ENCODE measurements at regions not wholly inside any gene's neighbourhood (a gene's known extent, or its start where the extent isn't known, plus 50 kb on each side); places are given as distances from the start of the nearest gene placed in this dataset.

GRCh38 chr18:38886861-38887670 is 1321.5 kb upstream of the CELF4 start:
- H3K9me2 ChIP-seq (replicated peaks; ENCODE audit: insufficient read depth, low read length) = no peaks in the 10 kb centered on the region
- H3K9me3 ChIP-seq (ENCODE audit: low read length) = peaks cover 25% of the 10 kb centered on the region
- no peaks in the 10 kb centered on the region for H3K27me3 ChIP-seq (ENCODE audit: low read length)
- no peaks in the 10 kb centered on the region for H3K36me3 ChIP-seq (ENCODE audit: insufficient read depth, low read length)
- no peak overlapping the region for H2AFZ ChIP-seq (ENCODE audit: low read length)
- no peak overlapping the region for H3K27ac ChIP-seq (ENCODE audit: low read length)
- no peaks in the 10 kb centered on the region for H3K4me1 ChIP-seq (ENCODE audit: low read length)
- no peak overlapping the region for H3K4me2 ChIP-seq (ENCODE audit: low read depth, low read length, poor library complexity, severe bottlenecking)
- H4K20me1 ChIP-seq (ENCODE audit: insufficient read depth, low read depth, low read length) = no peaks in the 10 kb centered on the region
- H3K79me2 ChIP-seq (ENCODE audit: low read length) = no peaks in the 10 kb centered on the region
- H3K9ac ChIP-seq (ENCODE audit: low read length) = no peak overlapping the region
- H3K4me3 ChIP-seq (ENCODE audit: low read length) = no peak overlapping the region
- no peak for DNase-seq

- no peak overlapping the region for H3K9ac ChIP-seq (ENCODE audit: low read length)
- H3K27ac ChIP-seq (ENCODE audit: low read length) = no peak overlapping the region
- H3K9me2 ChIP-seq (replicated peaks; ENCODE audit: insufficient read depth, low read length) = no peaks in the 10 kb centered on the region
- H3K9me3 ChIP-seq (ENCODE audit: low read length) = peaks cover 24% of the 10 kb centered on the region
- no peak overlapping the region for H3K4me2 ChIP-seq (ENCODE audit: low read depth, low read length, poor library complexity, severe bottlenecking)
- no peaks in the 10 kb centered on the region for H3K4me1 ChIP-seq (ENCODE audit: low read length)
- no peaks in the 10 kb centered on the region for H4K20me1 ChIP-seq (ENCODE audit: insufficient read depth, low read depth, low read length)
- no peak for DNase-seq
- H3K4me3 ChIP-seq (ENCODE audit: low read length) = no peak overlapping the region
- H3K27me3 ChIP-seq (ENCODE audit: low read length) = no peaks in the 10 kb centered on the region
- no peak overlapping the region for H2AFZ ChIP-seq (ENCODE audit: low read length)
- H3K79me2 ChIP-seq (ENCODE audit: low read length) = no peaks in the 10 kb centered on the region
- no peaks in the 10 kb centered on the region for H3K36me3 ChIP-seq (ENCODE audit: insufficient read depth, low read length)
Measured at GRCh38 chr18:38886235-38886634, 1320.6 kb upstream of the CELF4 start.

GRCh38 chr18:38884050-38884449 is 1318.5 kb upstream of the CELF4 start:
- no peak for DNase-seq
- Histone ChIP-seq H3K79me2 (ENCODE audit: low read length) (no peaks in the 10 kb centered on the region), H3K9me2 (replicated peaks; ENCODE audit: insufficient read depth, low read length) (no peaks in the 10 kb centered on the region), H2AFZ (ENCODE audit: low read length) (no peak overlapping the region), H3K27ac (ENCODE audit: low read length) (no peak overlapping the region), H3K4me2 (ENCODE audit: low read depth, low read length, poor library complexity, severe bottlenecking) (no peak overlapping the region), H4K20me1 (ENCODE audit: insufficient read depth, low read depth, low read length) (no peaks in the 10 kb centered on the region), H3K36me3 (ENCODE audit: insufficient read depth, low read length) (no peaks in the 10 kb centered on the region), H3K27me3 (ENCODE audit: low read length) (no peaks in the 10 kb centered on the region), H3K4me3 (ENCODE audit: low read length) (no peak overlapping the region), H3K9ac (ENCODE audit: low read length) (no peak overlapping the region), H3K4me1 (ENCODE audit: low read length) (no peaks in the 10 kb centered on the region), H3K9me3 (ENCODE audit: low read length) (peaks cover 21% of the 10 kb centered on the region)

- DNase-seq = no peak
- no peaks in the 10 kb centered on the region for H4K20me1 ChIP-seq (ENCODE audit: insufficient read depth, low read depth, low read length)
- no peak overlapping the region for H3K4me3 ChIP-seq (ENCODE audit: low read length)
- no peak overlapping the region for H3K4me2 ChIP-seq (ENCODE audit: low read depth, low read length, poor library complexity, severe bottlenecking)
- H3K9me3 ChIP-seq (ENCODE audit: low read length) = peaks cover 16% of the 10 kb centered on the region; the same call in 1 of the 2 replicates
- H3K27me3 ChIP-seq (ENCODE audit: low read length) = no peaks in the 10 kb centered on the region
- H3K79me2 ChIP-seq (ENCODE audit: low read length) = no peaks in the 10 kb centered on the region
- no peaks in the 10 kb centered on the region for H3K4me1 ChIP-seq (ENCODE audit: low read length)
- no peaks in the 10 kb centered on the region for H3K9me2 ChIP-seq (replicated peaks; ENCODE audit: insufficient read depth, low read length)
- no peak overlapping the region for H3K9ac ChIP-seq (ENCODE audit: low read length)
- H3K27ac ChIP-seq (ENCODE audit: low read length) = no peak overlapping the region
- H2AFZ ChIP-seq (ENCODE audit: low read length) = no peak overlapping the region
- no peaks in the 10 kb centered on the region for H3K36me3 ChIP-seq (ENCODE audit: insufficient read depth, low read length)
Measured at GRCh38 chr18:38883111-38883510, 1317.5 kb upstream of the CELF4 start.

DNA sequence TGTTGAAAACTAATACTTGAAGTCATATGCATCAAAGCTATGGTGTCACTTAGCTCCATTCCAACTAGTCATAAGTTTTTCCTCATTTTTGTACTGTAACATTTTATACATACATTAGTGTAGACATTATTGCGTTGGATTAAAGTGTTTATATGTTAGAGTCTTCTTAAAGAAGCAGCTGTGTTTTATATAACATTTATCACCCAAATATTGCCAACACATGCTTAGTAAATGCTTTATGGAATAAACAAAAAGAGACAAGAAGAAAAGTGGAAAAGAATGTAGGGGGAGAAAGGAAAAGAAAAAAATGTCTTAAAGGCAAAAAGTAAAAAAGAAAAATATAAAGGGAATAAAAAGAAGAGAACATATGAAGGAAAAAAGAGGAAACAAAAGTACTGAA is 1314.3 kb upstream of the CELF4 start:
- DNase-seq = no peak
- H4K20me1 ChIP-seq (ENCODE audit: insufficient read depth, low read depth, low read length) = no peaks in the 10 kb centered on the region

GRCh38 chr18:38872342-38872741 is 1306.7 kb upstream of the CELF4 start:
- no peak for DNase-seq
- Histone ChIP-seq H3K27ac (ENCODE audit: low read length) (no peak overlapping the region), H2AFZ (ENCODE audit: low read length) (no peak overlapping the region), H3K9me2 (replicated peaks; ENCODE audit: insufficient read depth, low read length) (no peaks in the 10 kb centered on the region), H3K4me1 (ENCODE audit: low read length) (no peaks in the 10 kb centered on the region), H3K79me2 (ENCODE audit: low read length) (no peaks in the 10 kb centered on the region), H3K9ac (ENCODE audit: low read length) (no peak overlapping the region), H3K4me2 (ENCODE audit: low read depth, low read length, poor library complexity, severe bottlenecking) (no peak overlapping the region), H3K9me3 (ENCODE audit: low read length) (peaks cover 35% of the 10 kb centered on the region), H3K4me3 (ENCODE audit: low read length) (no peak overlapping the region), H3K36me3 (ENCODE audit: insufficient read depth, low read length) (no peaks in the 10 kb centered on the region), H3K27me3 (ENCODE audit: low read length) (no peaks in the 10 kb centered on the region), H4K20me1 (ENCODE audit: insufficient read depth, low read depth, low read length) (no peaks in the 10 kb centered on the region)

More for the DNA sequence above, 1314.3 kb upstream of the CELF4 start:
- Histone ChIP-seq H3K9me3 (ENCODE audit: low read length) (peaks cover 24% of the 10 kb centered on the region), H3K4me2 (ENCODE audit: low read depth, low read length, poor library complexity, severe bottlenecking) (no peak overlapping the region), H3K79me2 (ENCODE audit: low read length) (no peaks in the 10 kb centered on the region), H3K36me3 (ENCODE audit: insufficient read depth, low read length) (no peaks in the 10 kb centered on the region), H3K4me1 (ENCODE audit: low read length) (no peaks in the 10 kb centered on the region), H3K9me2 (replicated peaks; ENCODE audit: insufficient read depth, low read length) (no peaks in the 10 kb centered on the region), H3K27ac (ENCODE audit: low read length) (no peak overlapping the region), H2AFZ (ENCODE audit: low read length) (no peak overlapping the region), H3K27me3 (ENCODE audit: low read length) (no peaks in the 10 kb centered on the region), H3K9ac (ENCODE audit: low read length) (no peak overlapping the region), H3K4me3 (ENCODE audit: low read length) (no peak overlapping the region)

- Histone ChIP-seq H3K27ac (ENCODE audit: low read length) (no peak overlapping the region), H4K20me1 (ENCODE audit: insufficient read depth, low read depth, low read length) (no peaks in the 10 kb centered on the region), H3K4me2 (ENCODE audit: low read depth, low read length, poor library complexity, severe bottlenecking) (no peak overlapping the region), H2AFZ (ENCODE audit: low read length) (no peak overlapping the region), H3K9ac (ENCODE audit: low read length) (no peak overlapping the region), H3K4me3 (ENCODE audit: low read length) (no peak overlapping the region), H3K27me3 (ENCODE audit: low read length) (no peaks in the 10 kb centered on the region), H3K79me2 (ENCODE audit: low read length) (no peaks in the 10 kb centered on the region), H3K36me3 (ENCODE audit: insufficient read depth, low read length) (no peaks in the 10 kb centered on the region), H3K9me2 (replicated peaks; ENCODE audit: insufficient read depth, low read length) (no peaks in the 10 kb centered on the region), H3K4me1 (ENCODE audit: low read length) (no peaks in the 10 kb centered on the region), H3K9me3 (ENCODE audit: low read length) (peaks cover 34% of the 10 kb centered on the region)
- DNase-seq = no peak
Measured at GRCh38 chr18:38868757-38869156, 1303.2 kb upstream of the CELF4 start.

GRCh38 chr18:38867680-38868079 is 1302.1 kb upstream of the CELF4 start:
- no peaks in the 10 kb centered on the region for H3K4me1 ChIP-seq (ENCODE audit: low read length)
- no peak overlapping the region for H3K4me2 ChIP-seq (ENCODE audit: low read depth, low read length, poor library complexity, severe bottlenecking)
- H3K79me2 ChIP-seq (ENCODE audit: low read length) = no peaks in the 10 kb centered on the region
- no peak overlapping the region for H3K4me3 ChIP-seq (ENCODE audit: low read length)
- H3K9ac ChIP-seq (ENCODE audit: low read length) = no peak overlapping the region
- no peak overlapping the region for H3K27ac ChIP-seq (ENCODE audit: low read length)
- no peaks in the 10 kb centered on the region for H4K20me1 ChIP-seq (ENCODE audit: insufficient read depth, low read depth, low read length)
- no peaks in the 10 kb centered on the region for H3K9me2 ChIP-seq (replicated peaks; ENCODE audit: insufficient read depth, low read length)
- H3K36me3 ChIP-seq (ENCODE audit: insufficient read depth, low read length) = no peaks in the 10 kb centered on the region
- no peak overlapping the region for H2AFZ ChIP-seq (ENCODE audit: low read length)
- no peaks in the 10 kb centered on the region for H3K27me3 ChIP-seq (ENCODE audit: low read length)
- H3K9me3 ChIP-seq (ENCODE audit: low read length) = peaks cover 34% of the 10 kb centered on the region
- DNase-seq = no peak

All from Karpas-422 (cell line).